ENCODE measurements at regions not wholly inside any gene's neighbourhood (a gene's known extent, or its start where the extent isn't known, plus 50 kb on each side); places are given as distances from the start of the nearest gene placed in this dataset.

DNA sequence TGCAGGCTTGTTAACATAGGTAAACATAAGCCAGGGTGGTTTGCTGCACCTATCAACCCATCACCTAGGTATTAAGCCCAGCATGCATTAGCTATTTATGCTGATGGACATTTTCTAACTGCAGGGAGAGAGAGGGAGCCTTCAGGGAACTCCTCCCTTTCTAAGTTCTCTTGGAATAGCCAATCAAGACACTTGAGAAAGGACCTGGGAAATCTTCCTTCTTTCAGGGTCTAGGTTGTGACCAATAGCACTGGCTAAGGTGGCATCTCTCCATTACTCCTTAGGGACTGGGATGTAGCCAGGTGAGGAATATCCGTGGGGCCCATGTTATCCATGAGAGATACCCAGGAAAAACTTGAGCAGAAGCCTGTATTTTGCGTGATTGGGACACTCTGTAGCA is 849.6 kb upstream of the MAP3K7 start:
- TF ChIP-seq, protein P1, sequence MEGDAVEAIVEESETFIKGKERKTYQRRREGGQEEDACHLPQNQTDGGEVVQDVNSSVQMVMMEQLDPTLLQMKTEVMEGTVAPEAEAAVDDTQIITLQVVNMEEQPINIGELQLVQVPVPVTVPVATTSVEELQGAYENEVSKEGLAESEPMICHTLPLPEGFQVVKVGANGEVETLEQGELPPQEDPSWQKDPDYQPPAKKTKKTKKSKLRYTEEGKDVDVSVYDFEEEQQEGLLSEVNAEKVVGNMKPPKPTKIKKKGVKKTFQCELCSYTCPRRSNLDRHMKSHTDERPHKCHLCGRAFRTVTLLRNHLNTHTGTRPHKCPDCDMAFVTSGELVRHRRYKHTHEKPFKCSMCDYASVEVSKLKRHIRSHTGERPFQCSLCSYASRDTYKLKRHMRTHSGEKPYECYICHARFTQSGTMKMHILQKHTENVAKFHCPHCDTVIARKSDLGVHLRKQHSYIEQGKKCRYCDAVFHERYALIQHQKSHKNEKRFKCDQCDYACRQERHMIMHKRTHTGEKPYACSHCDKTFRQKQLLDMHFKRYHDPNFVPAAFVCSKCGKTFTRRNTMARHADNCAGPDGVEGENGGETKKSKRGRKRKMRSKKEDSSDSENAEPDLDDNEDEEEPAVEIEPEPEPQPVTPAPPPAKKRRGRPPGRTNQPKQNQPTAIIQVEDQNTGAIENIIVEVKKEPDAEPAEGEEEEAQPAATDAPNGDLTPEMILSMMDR (IDR thresholded peaks at IDR 0.05) = no peak
- TF ChIP-seq POLR2A (IDR thresholded peaks at IDR 0.05) = no peak
